GM23338 (cell line): ENCODE measurements at regions not wholly inside any gene's neighbourhood (a gene's known extent, or its start where the extent isn't known, plus 50 kb on each side); places are given as distances from the start of the nearest gene placed in this dataset.

Source experiments
- ATAC-seq: fragments of 200-7000 bp; cut with Tn5 transposase; 3 replicates; pipeline ENCODE4 v1.9.1; 2020
- DNase-seq: peaks from one replicate; pipeline ENCODE4 v3.0.0-alpha.2; 2015; ENCODE audit warnings: low spot score
- H2AFZ ChIP-seq: fragments of 200-600 bp; sonication (generic); 2 replicates; pipeline ENCODE4 v1.8.0; 2016; ENCODE audit warnings: antibody characterized with exemption, mild to moderate bottlenecking, moderate library complexity
- H3F3A ChIP-seq: fragments of 200-600 bp; sonication (generic); replicated peaks from 2 replicates; pipeline ENCODE4 v1.8.0; 2017; ENCODE audit warnings: antibody characterized with exemption, mixed run types, low read depth
- H3K27ac ChIP-seq: fragments of 200-600 bp; sonication (generic); 2 replicates; pipeline ENCODE4 v1.6.1; 2016; ENCODE audit warnings: low read depth
- H3K27me3 ChIP-seq: fragments of 200-600 bp; sonication (generic); 2 replicates; pipeline ENCODE4 v1.8.0; 2016; ENCODE audit warnings: mild to moderate bottlenecking, mixed run types, moderate library complexity; ENCODE audit not compliant: insufficient read depth
- H3K36me3 ChIP-seq: fragments of 200-600 bp; sonication (generic); 2 replicates; pipeline ENCODE4 v1.8.0; 2016; ENCODE audit warnings: mild to moderate bottlenecking; ENCODE audit not compliant: insufficient read depth
- H3K4me1 ChIP-seq: fragments of 200-600 bp; sonication (generic); 2 replicates; pipeline ENCODE4 v1.8.0; 2016; ENCODE audit warnings: mild to moderate bottlenecking, moderate library complexity; ENCODE audit not compliant: insufficient read depth
- H3K4me2 ChIP-seq: fragments of 200-600 bp; sonication (generic); 2 replicates; pipeline ENCODE4 v1.7.1; 2017; ENCODE audit warnings: mixed run types
- H3K4me3 ChIP-seq: fragments of 200-600 bp; sonication (generic); 2 replicates; pipeline ENCODE4 v1.6.1; 2016; ENCODE audit warnings: mixed run types
- H3K79me2 ChIP-seq: fragments of 200-600 bp; sonication (generic); replicated peaks from 2 replicates; pipeline ENCODE4 v1.8.0; 2017; ENCODE audit warnings: mild to moderate bottlenecking; ENCODE audit not compliant: insufficient read depth
- H3K9me2 ChIP-seq: fragments of 200-600 bp; sonication (generic); 2 replicates; pipeline ENCODE4 v1.8.0; 2017; ENCODE audit not compliant: insufficient read depth
- H4K20me1 ChIP-seq: fragments of 200-600 bp; sonication (generic); replicated peaks from 2 replicates; pipeline ENCODE4 v1.8.0; 2017; ENCODE audit warnings: mild to moderate bottlenecking; ENCODE audit not compliant: insufficient read depth
- H3K27ac Mint-ChIP-seq: 2 replicates; pipeline ENCODE4 v1.8.0; 2020; ENCODE audit warnings: inconsistent platforms, mild to moderate bottlenecking, moderate library complexity, mixed read lengths
- H3K27me3 Mint-ChIP-seq: 3 replicates; pipeline ENCODE4 v1.8.0; 2022; ENCODE audit warnings: low read depth, mild to moderate bottlenecking, moderate library complexity, mixed read lengths, inconsistent platforms; ENCODE audit not compliant: insufficient read depth, poor library complexity
- H3K36me3 Mint-ChIP-seq: 3 replicates; pipeline ENCODE4 v1.8.0; 2021; ENCODE audit warnings: low read depth, mild to moderate bottlenecking, inconsistent platforms, moderate library complexity, mixed read lengths
- H3K4me1 Mint-ChIP-seq: 3 replicates; pipeline ENCODE4 v1.8.0; 2020; ENCODE audit warnings: mild to moderate bottlenecking, inconsistent platforms, mixed read lengths
- H3K4me3 Mint-ChIP-seq: 3 replicates; pipeline ENCODE4 v1.8.0; 2021; ENCODE audit warnings: moderate library complexity, mild to moderate bottlenecking, inconsistent platforms, mixed read lengths
- H3K9me3 Mint-ChIP-seq: 3 replicates; pipeline ENCODE4 v1.8.0; 2020; ENCODE audit warnings: moderate library complexity, mild to moderate bottlenecking, inconsistent platforms, mixed read lengths
- CREB1 ChIP-seq: fragments of 250-450 bp; sonication (Bioruptor Pico); IDR thresholded peaks from 2 replicates; pipeline ENCODE4 v1.5.0; 2020; ENCODE audit warnings: low read depth, mild to moderate bottlenecking, moderate library complexity
- CTCF ChIP-seq, 2 experiments: fragments of 200-600 bp in 1 of 2; sonication (generic) in 1 of 2; conservative IDR thresholded peaks; 2 replicates each; pipeline versions ENCODE4 v1.5.1 to v1.6.1; 2016 to 2017; ENCODE audit warnings: antibody characterized with exemption in 2 of 2, low read depth in 2 of 2, mild to moderate bottlenecking in 2 of 2, moderate library complexity in 1 of 2
- EZH2 ChIP-seq: fragments of 200-600 bp; sonication (generic); IDR thresholded peaks from one replicate; pipeline ENCODE4 v1.8.0; 2017; ENCODE audit warnings: antibody characterized with exemption, mild to moderate bottlenecking, low read depth; ENCODE audit not compliant: unreplicated experiment
- EZH2phosphoT487 ChIP-seq: fragments of 200-600 bp; sonication (generic); IDR thresholded peaks from one replicate; pipeline ENCODE4 v1.8.1; 2018; ENCODE audit warnings: antibody characterized with exemption; ENCODE audit not compliant: unreplicated experiment
- JUNB ChIP-seq: IDR thresholded peaks from one replicate; pipeline ENCODE4 v1.6.1; 2016; ENCODE audit warnings: antibody characterized with exemption; ENCODE audit not compliant: unreplicated experiment
- NANOG ChIP-seq: IDR thresholded peaks from 2 replicates; pipeline ENCODE4 v1.6.1; 2016; ENCODE audit warnings: antibody characterized with exemption, borderline replicate concordance
- POLR2AphosphoS5 ChIP-seq: IDR thresholded peaks from 2 replicates; pipeline ENCODE4 v1.6.1; 2016; ENCODE audit warnings: antibody characterized with exemption, low read depth
- REST ChIP-seq: IDR thresholded peaks from one replicate; pipeline ENCODE4 v1.6.1; 2018; ENCODE audit warnings: antibody characterized with exemption; ENCODE audit not compliant: unreplicated experiment
- STAT1 ChIP-seq: IDR thresholded peaks from one replicate; pipeline ENCODE4 v1.6.1; 2016; ENCODE audit warnings: antibody characterized with exemption; ENCODE audit not compliant: unreplicated experiment
- ZNF114 ChIP-seq: fragments of 250-450 bp; sonication (Bioruptor Pico); IDR thresholded peaks from 2 replicates; pipeline ENCODE4 v1.5.0; 2020; ENCODE audit warnings: mild to moderate bottlenecking, moderate library complexity

DNA sequence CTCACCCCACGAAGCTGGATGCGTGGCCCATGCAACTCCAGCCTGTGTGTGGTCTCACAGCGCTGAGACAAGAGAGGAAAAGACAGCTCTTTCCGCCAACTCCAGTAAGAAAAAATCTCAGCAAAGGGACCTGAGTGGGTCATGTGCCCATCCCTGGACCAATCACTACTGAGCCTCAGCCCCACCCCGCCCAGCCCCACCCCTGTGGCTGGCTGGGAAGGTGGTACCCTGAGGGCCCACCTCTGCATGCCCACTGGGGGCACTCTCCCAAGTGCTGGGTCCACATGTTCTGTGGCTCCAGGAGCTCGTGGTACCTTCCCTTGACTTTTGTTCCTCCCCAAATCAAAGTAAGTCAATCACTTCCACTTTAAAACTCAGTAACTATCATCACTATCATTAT is 105.1 kb upstream of the SMIM23 start:
- no peaks in the 10 kb centered on the region for H3F3A ChIP-seq
- Mint-ChIP-seq H3K36me3 (no peaks in the 10 kb centered on the region), H3K27ac (no peak overlapping the region), H3K9me3 (no peaks in the 10 kb centered on the region), H3K4me3 (no peak overlapping the region), H3K27me3 (peaks cover 7% of the 10 kb centered on the region), H3K4me1 (peaks cover 12% of the 10 kb centered on the region)
- DNase-seq (peak; percentile 51), ATAC-seq (peak; percentile 91)
- no peak overlapping the region for H3K4me2 ChIP-seq
- no peaks in the 10 kb centered on the region for H3K27me3 ChIP-seq
- H3K9me2 ChIP-seq, result peaks cover 11% of the 10 kb centered on the region; the same call in 1 of the 2 replicates
- peaks cover 4% of the 10 kb centered on the region; the same call in 1 of the 2 replicates for H3K4me1 ChIP-seq
- no peak overlapping the region for H3K27ac ChIP-seq
- H3K79me2 ChIP-seq, result no peaks in the 10 kb centered on the region
- H2AFZ ChIP-seq, result no peak overlapping the region
- TF ChIP-seq REST (no peak), STAT1 (no peak), CTCF (conservative IDR thresholded peaks at IDR 0.05; ENCODE audit: low read depth in 2 of 2) (peak; percentile 16 to 30; a peak in 2 of 4 replicates), CREB1 (CRISPR knock-in tag) (no peak)
- no peak overlapping the region for H3K4me3 ChIP-seq
- no peaks in the 10 kb centered on the region for H4K20me1 ChIP-seq
- H3K36me3 ChIP-seq, result no peaks in the 10 kb centered on the region

GRCh38 chr5:171681061-171681460 is 104.6 kb upstream of the SMIM23 start:
- Mint-ChIP-seq H3K4me1 (peaks cover 12% of the 10 kb centered on the region), H3K36me3 (no peaks in the 10 kb centered on the region), H3K27me3 (peaks cover 7% of the 10 kb centered on the region), H3K27ac (no peak overlapping the region), H3K4me3 (no peak overlapping the region), H3K9me3 (no peaks in the 10 kb centered on the region)
- no peaks in the 10 kb centered on the region for H3K79me2 ChIP-seq
- H3K4me1 ChIP-seq, result peaks cover 4% of the 10 kb centered on the region; the same call in 1 of the 2 replicates
- no peaks in the 10 kb centered on the region for H3K36me3 ChIP-seq
- peaks cover 11% of the 10 kb centered on the region; the same call in 1 of the 2 replicates for H3K9me2 ChIP-seq
- no peaks in the 10 kb centered on the region for H3F3A ChIP-seq
- H3K27ac ChIP-seq, result no peak overlapping the region
- H4K20me1 ChIP-seq, result no peaks in the 10 kb centered on the region
- DNase-seq, result no peak
- no peak overlapping the region for H3K4me3 ChIP-seq
- no peaks in the 10 kb centered on the region for H3K27me3 ChIP-seq
- H2AFZ ChIP-seq, result no peak overlapping the region
- no peak overlapping the region for H3K4me2 ChIP-seq
- no peak for ATAC-seq
- TF ChIP-seq EZH2phosphoT487 (no peak), ZNF114 (no peak), REST (no peak), CTCF (conservative IDR thresholded peaks at IDR 0.05; ENCODE audit: low read depth in 2 of 2) (no peak), POLR2AphosphoS5 (no peak), STAT1 (no peak), NANOG (no peak), JUNB (no peak), EZH2 (no peak), CREB1 (CRISPR knock-in tag) (no peak)
